HFFc6 (cell line): ENCODE measurements at regions not wholly inside any gene's neighbourhood (a gene's known extent, or its start where the extent isn't known, plus 50 kb on each side); places are given as distances from the start of the nearest gene placed in this dataset.

ENCODE experiments used
- DNase-seq: peaks from one replicate; pipeline ENCODE4 v3.0.0-alpha.2; 2018
- H3K27ac Mint-ChIP-seq: 2 replicates; pipeline ENCODE4 v1.8.0; 2020; ENCODE audit warnings: mild to moderate bottlenecking, mixed read lengths
- H3K27me3 Mint-ChIP-seq: 2 replicates; pipeline ENCODE4 v1.8.0; 2021; ENCODE audit warnings: mild to moderate bottlenecking, moderate library complexity, mixed read lengths; ENCODE audit not compliant: insufficient read depth
- H3K36me3 Mint-ChIP-seq: 2 replicates; pipeline ENCODE4 v1.8.0; 2021; ENCODE audit warnings: low read depth, mixed read lengths
- H3K4me1 Mint-ChIP-seq: 2 replicates; pipeline ENCODE4 v1.8.0; 2020; ENCODE audit warnings: low read depth, mixed read lengths
- H3K4me3 Mint-ChIP-seq: 2 replicates; pipeline ENCODE4 v1.8.0; 2020; ENCODE audit warnings: mild to moderate bottlenecking, moderate library complexity, mixed read lengths
- H3K9me3 Mint-ChIP-seq: 2 replicates; pipeline ENCODE4 v1.8.0; 2020; ENCODE audit warnings: mild to moderate bottlenecking, mixed read lengths
- TF ChIP-seq, protein P1 (sequence below): fragments of 200-600 bp; sonication (generic); IDR thresholded peaks from 2 replicates; pipeline ENCODE4 v1.5.0; 2021; ENCODE audit warnings: antibody characterized with exemption, mild to moderate bottlenecking

DNA sequence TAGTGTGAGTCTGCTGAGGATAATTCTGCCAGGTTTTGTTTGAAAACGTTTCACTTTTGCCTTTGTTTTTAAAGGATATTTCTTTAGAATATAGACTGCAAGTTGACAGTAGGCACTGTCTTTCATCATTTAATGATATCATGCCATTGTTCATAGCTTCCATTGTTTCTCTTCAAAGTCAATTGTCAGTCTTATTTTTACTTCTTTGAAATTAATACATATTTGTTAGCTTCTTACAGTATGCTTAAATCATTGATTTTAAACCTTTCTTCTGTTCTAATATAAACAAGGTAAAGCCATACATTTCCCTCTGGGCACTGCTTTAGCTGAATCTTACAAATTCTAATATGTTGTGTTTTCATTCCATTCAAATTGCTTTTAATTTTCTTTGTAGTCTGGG lies 62.3 kb upstream of the PARVA start:
- Mint-ChIP-seq H3K9me3 (peaks cover 27% of the 10 kb centered on the region), H3K4me1 (peaks cover 24% of the 10 kb centered on the region), H3K36me3 (peaks cover 24% of the 10 kb centered on the region), H3K27ac (no peak overlapping the region), H3K27me3 (no peaks in the 10 kb centered on the region), H3K4me3 (no peak overlapping the region)
- no peak for DNase-seq
- TF ChIP-seq, protein P1, sequence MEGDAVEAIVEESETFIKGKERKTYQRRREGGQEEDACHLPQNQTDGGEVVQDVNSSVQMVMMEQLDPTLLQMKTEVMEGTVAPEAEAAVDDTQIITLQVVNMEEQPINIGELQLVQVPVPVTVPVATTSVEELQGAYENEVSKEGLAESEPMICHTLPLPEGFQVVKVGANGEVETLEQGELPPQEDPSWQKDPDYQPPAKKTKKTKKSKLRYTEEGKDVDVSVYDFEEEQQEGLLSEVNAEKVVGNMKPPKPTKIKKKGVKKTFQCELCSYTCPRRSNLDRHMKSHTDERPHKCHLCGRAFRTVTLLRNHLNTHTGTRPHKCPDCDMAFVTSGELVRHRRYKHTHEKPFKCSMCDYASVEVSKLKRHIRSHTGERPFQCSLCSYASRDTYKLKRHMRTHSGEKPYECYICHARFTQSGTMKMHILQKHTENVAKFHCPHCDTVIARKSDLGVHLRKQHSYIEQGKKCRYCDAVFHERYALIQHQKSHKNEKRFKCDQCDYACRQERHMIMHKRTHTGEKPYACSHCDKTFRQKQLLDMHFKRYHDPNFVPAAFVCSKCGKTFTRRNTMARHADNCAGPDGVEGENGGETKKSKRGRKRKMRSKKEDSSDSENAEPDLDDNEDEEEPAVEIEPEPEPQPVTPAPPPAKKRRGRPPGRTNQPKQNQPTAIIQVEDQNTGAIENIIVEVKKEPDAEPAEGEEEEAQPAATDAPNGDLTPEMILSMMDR, result no peak

GRCh38 chr11:12316432-12316831 lies 60.9 kb upstream of the PARVA start:
- Mint-ChIP-seq H3K27ac (no peak overlapping the region), H3K27me3 (no peaks in the 10 kb centered on the region; the same call in 1 of the 2 replicates), H3K36me3 (peaks cover 24% of the 10 kb centered on the region), H3K9me3 (peaks cover 27% of the 10 kb centered on the region), H3K4me3 (no peak overlapping the region), H3K4me1 (peaks cover 38% of the 10 kb centered on the region)
- TF ChIP-seq, protein P1, result no peak
- no peak for DNase-seq

GRCh38 chr11:12318791-12319438 lies 58.5 kb upstream of the PARVA start:
- H3K9me3 Mint-ChIP-seq, result peaks cover 27% of the 10 kb centered on the region
- peak overlapping the region; percentile 74 for H3K4me3 Mint-ChIP-seq
- peaks cover 41% of the 10 kb centered on the region for H3K4me1 Mint-ChIP-seq
- peak; percentile 84 for DNase-seq
- TF ChIP-seq, protein P1, result no peak
- H3K36me3 Mint-ChIP-seq, result peaks cover 24% of the 10 kb centered on the region
- H3K27ac Mint-ChIP-seq, result peak overlapping the region; percentile 89
- H3K27me3 Mint-ChIP-seq, result no peaks in the 10 kb centered on the region; the same call in 1 of the 2 replicates

DNA sequence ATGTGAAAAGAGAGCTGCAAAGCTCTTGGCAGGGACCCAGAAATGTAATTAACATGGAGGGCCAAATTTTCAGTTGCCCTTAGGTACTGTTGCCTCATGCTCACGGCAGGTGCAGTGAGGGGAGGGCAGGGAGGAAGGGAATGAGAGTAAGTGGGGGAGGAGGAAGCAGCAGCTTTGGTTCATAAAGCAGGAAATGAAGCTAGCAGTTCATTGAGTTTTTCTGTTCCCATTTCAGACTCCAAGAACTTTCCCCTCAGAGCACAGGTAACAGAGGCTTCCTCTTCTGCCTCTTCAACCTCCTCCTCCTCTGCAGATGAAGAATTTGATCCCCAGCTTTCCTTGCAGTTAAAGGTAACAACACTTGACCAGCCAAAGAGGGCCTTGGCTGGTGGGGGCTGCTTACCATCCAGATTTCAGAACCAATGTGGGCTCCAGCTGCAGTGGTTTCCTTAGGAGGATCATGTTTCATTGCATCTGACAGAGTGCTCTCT lies 57.9 kb upstream of the PARVA start:
- TF ChIP-seq, protein P1, result no peak
- peaks cover 41% of the 10 kb centered on the region for H3K4me1 Mint-ChIP-seq
- peaks cover 27% of the 10 kb centered on the region for H3K9me3 Mint-ChIP-seq
- H3K27ac Mint-ChIP-seq, result peak overlapping the region; percentile 89
- peaks cover 24% of the 10 kb centered on the region for H3K36me3 Mint-ChIP-seq
- H3K4me3 Mint-ChIP-seq, result peak overlapping the region; percentile 74
- H3K27me3 Mint-ChIP-seq, result no peaks in the 10 kb centered on the region; the same call in 1 of the 2 replicates
- DNase-seq, result no peak

GRCh38 chr11:12319988-12320387 lies 57.4 kb upstream of the PARVA start:
- H3K27me3 Mint-ChIP-seq, result no peaks in the 10 kb centered on the region; the same call in 1 of the 2 replicates
- TF ChIP-seq, protein P1, result no peak
- peaks cover 41% of the 10 kb centered on the region for H3K4me1 Mint-ChIP-seq
- DNase-seq, result no peak
- peaks cover 20% of the 10 kb centered on the region for H3K36me3 Mint-ChIP-seq
- H3K27ac Mint-ChIP-seq, result no peak overlapping the region; the same call in 1 of the 2 replicates
- H3K4me3 Mint-ChIP-seq, result peak overlapping the region; percentile 74
- peaks cover 23% of the 10 kb centered on the region for H3K9me3 Mint-ChIP-seq
